DOHH2 (cell line): ENCODE measurements at regions not wholly inside any gene's neighbourhood (a gene's known extent, or its start where the extent isn't known, plus 50 kb on each side); places are given as distances from the start of the nearest gene placed in this dataset.

ENCODE experiments used
- H3F3A ChIP-seq: fragments of 200-600 bp; sonication (generic), shearing (Covaris generic); 2 replicates; pipeline ENCODE4 v1.6.0; 2016; ENCODE audit warnings: antibody characterized with exemption, mild to moderate bottlenecking; ENCODE audit not compliant: control insufficient read depth, insufficient read depth
- H3K27ac ChIP-seq: fragments of 200-600 bp; sonication (generic); 2 replicates; pipeline ENCODE4 v1.5.1; 2014; ENCODE audit warnings: low read depth, mild to moderate bottlenecking, low read length, moderate library complexity
- H3K27me3 ChIP-seq: fragments of 200-600 bp; sonication (generic); 2 replicates; pipeline ENCODE4 v1.6.1; 2014; ENCODE audit warnings: mild to moderate bottlenecking, low read length, mixed read lengths; ENCODE audit not compliant: control insufficient read depth
- H3K36me3 ChIP-seq: fragments of 200-600 bp; sonication (generic); 2 replicates; pipeline ENCODE4 v1.6.1; 2014; ENCODE audit warnings: mild to moderate bottlenecking, low read length, moderate library complexity, mixed read lengths; ENCODE audit not compliant: control insufficient read depth
- H3K4me1 ChIP-seq: fragments of 200-600 bp; sonication (generic); 2 replicates; pipeline ENCODE4 v1.6.1; 2014; ENCODE audit warnings: mild to moderate bottlenecking, low read length, mixed read lengths; ENCODE audit not compliant: control insufficient read depth
- H3K4me2 ChIP-seq: fragments of 200-600 bp; sonication (generic); 2 replicates; pipeline ENCODE4 v1.6.0; 2014; ENCODE audit warnings: mild to moderate bottlenecking, low read length, moderate library complexity
- H3K4me3 ChIP-seq: fragments of 200-600 bp; sonication (generic); 2 replicates; pipeline ENCODE4 v1.5.1; 2014; ENCODE audit warnings: mild to moderate bottlenecking, low read length, mixed read lengths
- H3K79me2 ChIP-seq: fragments of 200-600 bp; sonication (generic); 2 replicates; pipeline ENCODE4 v1.6.1; 2014; ENCODE audit warnings: mild to moderate bottlenecking, low read length, mixed read lengths; ENCODE audit not compliant: control insufficient read depth
- H3K9me2 ChIP-seq: fragments of 200-600 bp; sonication (generic); replicated peaks from 2 replicates; pipeline ENCODE4 v1.6.1; 2014; ENCODE audit warnings: mild to moderate bottlenecking, low read length, mixed read lengths; ENCODE audit not compliant: control insufficient read depth
- H3K9me3 ChIP-seq: fragments of 200-600 bp; sonication (generic); 2 replicates; pipeline ENCODE4 v1.6.1; 2014; ENCODE audit warnings: antibody characterized with exemption, low read length, mixed read lengths; ENCODE audit not compliant: control insufficient read depth, insufficient read depth
- H4K20me1 ChIP-seq: fragments of 200-600 bp; sonication (generic); 2 replicates; pipeline ENCODE4 v1.6.0; 2014; ENCODE audit warnings: low read depth, mild to moderate bottlenecking, antibody characterized with exemption, low read length, moderate library complexity; ENCODE audit not compliant: control insufficient read depth, insufficient read depth
- EZH2phosphoT487 ChIP-seq: fragments of 200-600 bp; sonication (generic); IDR thresholded peaks from 2 replicates; pipeline ENCODE4 v1.6.1; 2017; ENCODE audit warnings: borderline replicate concordance, mild to moderate bottlenecking, antibody characterized with exemption, low read length, moderate library complexity, mixed read lengths
- TF ChIP-seq, protein P1 (sequence below): fragments of 200-600 bp; sonication (generic); IDR thresholded peaks from one replicate; pipeline ENCODE4 v1.5.1; 2014; ENCODE audit warnings: antibody characterized with exemption, mild to moderate bottlenecking, low read depth, low read length; ENCODE audit not compliant: poor library complexity, severe bottlenecking

DNA sequence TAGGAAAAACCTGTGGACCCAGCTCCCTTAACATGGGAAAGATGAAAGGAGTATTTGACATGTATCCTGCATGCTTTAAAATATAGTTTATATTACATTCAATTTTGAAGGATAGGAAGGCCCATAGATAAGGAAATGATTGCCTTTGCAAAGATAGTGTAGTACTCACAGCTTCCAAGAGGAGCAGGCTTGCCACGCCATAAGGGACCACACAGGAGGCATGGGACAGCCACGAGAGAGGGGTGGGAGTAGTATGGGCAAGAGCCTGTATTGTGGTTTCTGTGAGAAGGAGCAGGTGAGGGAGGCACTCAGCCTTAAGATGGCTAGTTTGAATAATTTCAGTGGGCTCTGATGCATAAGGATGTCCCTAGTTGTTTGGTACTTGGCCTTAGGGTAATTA, 740.3 kb downstream of the SATB2 start:
- H3K4me3 ChIP-seq, result no peak overlapping the region
- no peaks in the 10 kb centered on the region for H3K9me3 ChIP-seq
- H3K27ac ChIP-seq, result no peak overlapping the region
- H3K27me3 ChIP-seq, result no peaks in the 10 kb centered on the region
- TF ChIP-seq, protein P1, sequence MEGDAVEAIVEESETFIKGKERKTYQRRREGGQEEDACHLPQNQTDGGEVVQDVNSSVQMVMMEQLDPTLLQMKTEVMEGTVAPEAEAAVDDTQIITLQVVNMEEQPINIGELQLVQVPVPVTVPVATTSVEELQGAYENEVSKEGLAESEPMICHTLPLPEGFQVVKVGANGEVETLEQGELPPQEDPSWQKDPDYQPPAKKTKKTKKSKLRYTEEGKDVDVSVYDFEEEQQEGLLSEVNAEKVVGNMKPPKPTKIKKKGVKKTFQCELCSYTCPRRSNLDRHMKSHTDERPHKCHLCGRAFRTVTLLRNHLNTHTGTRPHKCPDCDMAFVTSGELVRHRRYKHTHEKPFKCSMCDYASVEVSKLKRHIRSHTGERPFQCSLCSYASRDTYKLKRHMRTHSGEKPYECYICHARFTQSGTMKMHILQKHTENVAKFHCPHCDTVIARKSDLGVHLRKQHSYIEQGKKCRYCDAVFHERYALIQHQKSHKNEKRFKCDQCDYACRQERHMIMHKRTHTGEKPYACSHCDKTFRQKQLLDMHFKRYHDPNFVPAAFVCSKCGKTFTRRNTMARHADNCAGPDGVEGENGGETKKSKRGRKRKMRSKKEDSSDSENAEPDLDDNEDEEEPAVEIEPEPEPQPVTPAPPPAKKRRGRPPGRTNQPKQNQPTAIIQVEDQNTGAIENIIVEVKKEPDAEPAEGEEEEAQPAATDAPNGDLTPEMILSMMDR, result no peak
- no peak for TF ChIP-seq EZH2phosphoT487
- H4K20me1 ChIP-seq, result no peaks in the 10 kb centered on the region
- peaks cover 1% of the 10 kb centered on the region for H3K4me1 ChIP-seq
- H3K9me2 ChIP-seq, result no peaks in the 10 kb centered on the region
- no peaks in the 10 kb centered on the region for H3K79me2 ChIP-seq
- no peaks in the 10 kb centered on the region for H3F3A ChIP-seq
- no peaks in the 10 kb centered on the region for H3K36me3 ChIP-seq
- no peak overlapping the region for H3K4me2 ChIP-seq

DNA sequence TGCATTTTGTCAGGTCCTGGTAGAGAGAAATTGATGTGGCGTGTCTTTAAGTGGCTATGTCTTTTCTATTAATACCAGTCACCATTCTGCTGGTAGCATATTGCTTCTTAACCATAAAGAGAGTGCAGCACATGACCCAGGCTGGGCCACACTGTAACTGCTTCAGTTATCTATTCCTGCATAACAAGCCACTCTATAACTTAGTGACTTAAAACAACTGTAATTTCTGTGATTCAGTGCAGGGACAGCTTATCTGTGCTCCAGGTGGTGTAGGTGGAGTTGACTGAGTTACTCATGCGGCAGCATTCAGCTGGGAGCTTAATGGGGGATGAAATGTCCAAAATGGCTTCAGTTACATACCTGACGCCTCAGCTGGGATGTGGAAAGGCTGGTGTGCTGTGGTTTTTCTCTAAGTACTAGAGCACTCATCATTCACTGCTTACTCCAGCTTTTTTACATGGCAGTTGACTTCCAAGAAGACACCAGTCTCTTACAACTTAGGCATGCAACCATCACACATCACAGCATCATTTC, 742.4 kb downstream of the SATB2 start:
- Histone ChIP-seq H3K36me3 (no peaks in the 10 kb centered on the region), H3K27me3 (no peaks in the 10 kb centered on the region), H4K20me1 (no peaks in the 10 kb centered on the region), H3K4me1 (peaks cover 11% of the 10 kb centered on the region), H3K4me2 (no peak overlapping the region), H3K4me3 (no peak overlapping the region), H3F3A (no peaks in the 10 kb centered on the region), H3K27ac (no peak overlapping the region), H3K9me2 (no peaks in the 10 kb centered on the region), H3K9me3 (peaks cover 3% of the 10 kb centered on the region; the same call in 1 of the 2 replicates), H3K79me2 (no peaks in the 10 kb centered on the region)
- TF ChIP-seq, protein P1, result no peak
- no peak for TF ChIP-seq EZH2phosphoT487

DNA sequence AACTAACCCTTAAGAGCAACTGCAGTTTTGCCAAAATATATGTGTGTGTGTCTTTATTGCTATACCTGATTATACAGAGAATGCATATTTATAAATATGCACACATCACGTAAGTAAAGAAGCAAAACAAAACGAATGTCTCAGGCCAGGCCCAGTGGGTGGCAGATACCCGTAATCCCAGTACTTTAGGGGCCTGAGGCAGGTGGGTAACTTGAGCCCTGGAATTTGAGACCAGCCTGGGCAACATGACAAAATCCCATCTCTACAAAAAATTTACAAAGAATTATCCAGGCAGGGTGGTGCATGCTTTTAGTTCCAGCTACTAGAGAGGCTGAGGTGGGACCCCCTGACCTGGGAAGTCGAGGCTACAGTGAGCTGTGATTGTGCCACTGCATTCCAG, 745.3 kb downstream of the SATB2 start:
- H3F3A ChIP-seq, result no peaks in the 10 kb centered on the region
- H3K9me2 ChIP-seq, result no peaks in the 10 kb centered on the region
- no peak overlapping the region for H3K4me3 ChIP-seq
- no peaks in the 10 kb centered on the region for H4K20me1 ChIP-seq
- no peak for TF ChIP-seq EZH2phosphoT487
- TF ChIP-seq, protein P1, result no peak
- H3K9me3 ChIP-seq, result peaks cover 3% of the 10 kb centered on the region; the same call in 1 of the 2 replicates
- H3K4me1 ChIP-seq, result peaks cover 11% of the 10 kb centered on the region
- no peaks in the 10 kb centered on the region for H3K79me2 ChIP-seq
- no peak overlapping the region for H3K27ac ChIP-seq
- no peak overlapping the region for H3K4me2 ChIP-seq
- no peaks in the 10 kb centered on the region for H3K27me3 ChIP-seq
- H3K36me3 ChIP-seq, result no peaks in the 10 kb centered on the region
